H1 (cell line): ENCODE measurements at regions not wholly inside any gene's neighbourhood (a gene's known extent, or its start where the extent isn't known, plus 50 kb on each side); places are given as distances from the start of the nearest gene placed in this dataset.

Experiments
- BCL11A ChIP-seq, 2 experiments: IDR thresholded peaks; one replicate each; pipeline ENCODE4 v1.6.1; 2011; ENCODE audit warnings: low read depth in 2 of 2, low read length in 2 of 2, mild to moderate bottlenecking in 2 of 2
- CEBPB ChIP-seq: IDR thresholded peaks from 2 replicates; pipeline ENCODE4 v1.6.1; 2012; ENCODE audit warnings: low read depth, low read length
- HDAC6 ChIP-seq: IDR thresholded peaks from one replicate; pipeline ENCODE4 v1.7.1; 2012; ENCODE audit warnings: low read depth, mild to moderate bottlenecking, inconsistent platforms, low read length, moderate library complexity
- POU5F1 ChIP-seq: IDR thresholded peaks from 2 replicates; pipeline ENCODE4 v1.6.1; 2011; ENCODE audit warnings: low read depth, mild to moderate bottlenecking, low read length, moderate library complexity
- RBBP5 ChIP-seq: IDR thresholded peaks from 2 replicates; pipeline ENCODE4 v1.7.1; 2012; ENCODE audit warnings: low read depth, mild to moderate bottlenecking, inconsistent platforms, low read length, moderate library complexity, borderline replicate concordance
- TF ChIP-seq, protein P1 (sequence below): IDR thresholded peaks from 2 replicates; pipeline ENCODE4 v1.6.1; 2012; ENCODE audit warnings: inconsistent platforms

DNA sequence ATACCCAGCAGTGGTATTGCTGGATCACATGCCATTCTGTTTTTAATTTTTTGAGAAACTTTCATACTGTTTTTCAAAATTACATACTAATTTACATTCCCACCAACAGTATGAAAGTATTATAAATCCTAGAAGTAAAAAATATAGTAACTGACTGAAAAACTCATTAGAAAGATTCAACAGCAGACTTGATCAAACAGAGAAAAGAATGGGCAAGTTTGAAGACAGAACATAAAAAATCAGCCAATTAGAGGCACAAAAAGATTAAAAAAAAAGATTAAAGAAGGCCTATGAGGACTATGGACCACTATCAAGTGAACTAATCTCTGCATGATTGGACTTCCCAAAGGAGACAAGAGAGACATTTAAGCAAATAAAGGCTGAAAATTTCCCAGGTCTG is 144.0 kb upstream of the GRIK2 start (continued):
- TF ChIP-seq BCL11A (IDR thresholded peaks at IDR 0.05; ENCODE audit: low read depth in 2 of 2, low read length in 2 of 2) (no peak), RBBP5 (no peak), POU5F1 (no peak), HDAC6 (no peak), CEBPB (no peak)
- TF ChIP-seq, protein P1, sequence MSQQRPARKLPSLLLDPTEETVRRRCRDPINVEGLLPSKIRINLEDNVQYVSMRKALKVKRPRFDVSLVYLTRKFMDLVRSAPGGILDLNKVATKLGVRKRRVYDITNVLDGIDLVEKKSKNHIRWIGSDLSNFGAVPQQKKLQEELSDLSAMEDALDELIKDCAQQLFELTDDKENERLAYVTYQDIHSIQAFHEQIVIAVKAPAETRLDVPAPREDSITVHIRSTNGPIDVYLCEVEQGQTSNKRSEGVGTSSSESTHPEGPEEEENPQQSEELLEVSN: no peak
